DND-41 (cell line): ENCODE measurements at regions not wholly inside any gene's neighbourhood (a gene's known extent, or its start where the extent isn't known, plus 50 kb on each side); places are given as distances from the start of the nearest gene placed in this dataset.

Source experiments
- CTCF ChIP-seq: IDR thresholded peaks from 2 replicates; pipeline ENCODE4 v1.5.1; 2012; ENCODE audit warnings: borderline replicate concordance, low read length, moderate library complexity, mild to moderate bottlenecking; ENCODE audit not compliant: poor library complexity, severe bottlenecking; ENCODE audit errors: extremely low read depth
- EZH2 ChIP-seq: IDR thresholded peaks from 3 replicates; pipeline ENCODE4 v1.6.1; 2012; ENCODE audit warnings: borderline replicate concordance, low read depth, mild to moderate bottlenecking, moderate library complexity, low read length, inconsistent platforms; ENCODE audit not compliant: severe bottlenecking

- no peak for TF ChIP-seq CTCF
- TF ChIP-seq EZH2 = no peak
Observed at GRCh38 chr9:24286761-24287160, 258.9 kb downstream of the IZUMO3 start.
